Calu3 (cell line): ENCODE measurements at regions not wholly inside any gene's neighbourhood (a gene's known extent, or its start where the extent isn't known, plus 50 kb on each side); places are given as distances from the start of the nearest gene placed in this dataset.

Experiments used
- BruUV-seq: library from RNA; stranded (reverse); fragments of 400-500 nt; replicated peaks from 2 replicates; lab custom pipeline; 2021; lab: Mats Ljungman, UMichigan
- CTCF ChIA-PET: fragments of 300-600 bp; sonication (Branson Sonifier 250); formaldehyde crosslinking; loops from one replicate; lab custom pipeline; 2022; ENCODE audit warnings: antibody characterized with exemption; lab: Charles Lee
- DNase-seq: peaks from one replicate; pipeline ENCODE4 v3.0.0; 2022
- H3K27ac Mint-ChIP-seq: one replicate; pipeline ENCODE4 v1.8.0; 2022; ENCODE audit warnings: mixed read lengths; ENCODE audit not compliant: unreplicated experiment
- H3K27me3 Mint-ChIP-seq: one replicate; pipeline ENCODE4 v1.8.0; 2022; ENCODE audit warnings: mixed read lengths; ENCODE audit not compliant: unreplicated experiment
- H3K36me3 Mint-ChIP-seq: one replicate; pipeline ENCODE4 v1.8.0; 2022; ENCODE audit warnings: mild to moderate bottlenecking, moderate library complexity, mixed read lengths; ENCODE audit not compliant: insufficient read depth, unreplicated experiment
- H3K4me1 Mint-ChIP-seq: one replicate; pipeline ENCODE4 v1.8.0; 2022; ENCODE audit warnings: mild to moderate bottlenecking, low read depth, mixed read lengths; ENCODE audit not compliant: unreplicated experiment
- H3K4me3 Mint-ChIP-seq: one replicate; pipeline ENCODE4 v1.8.0; 2022; ENCODE audit warnings: mild to moderate bottlenecking, low read depth, moderate library complexity, mixed read lengths; ENCODE audit not compliant: unreplicated experiment
- H3K9me3 Mint-ChIP-seq: one replicate; pipeline ENCODE4 v1.8.0; 2022; ENCODE audit warnings: low read depth, mixed read lengths; ENCODE audit not compliant: unreplicated experiment
- intact Hi-C: fragments of 100-400 bp; cut with micrococcal nuclease; formaldehyde crosslinking; loops from one replicate; pipeline ENCODE4 v1.10.0; 2022; ENCODE audit not compliant: unreplicated experiment
- TF ChIP-seq, protein P1 (sequence below): fragments of 200-600 bp; IDR thresholded peaks from one replicate; pipeline ENCODE4 v1.8.0; 2022; ENCODE audit warnings: antibody characterized with exemption; ENCODE audit not compliant: unreplicated experiment

GRCh38 chr6:149263321-149263720, 54.2 kb upstream of the TAB2 start:
- Mint-ChIP-seq H3K27me3 (peaks cover 14% of the 10 kb centered on the region), H3K4me3 (no peak overlapping the region), H3K27ac (no peak overlapping the region), H3K9me3 (no peaks in the 10 kb centered on the region), H3K4me1 (no peaks in the 10 kb centered on the region), H3K36me3 (no peaks in the 10 kb centered on the region)
- TF ChIP-seq, protein P1, sequence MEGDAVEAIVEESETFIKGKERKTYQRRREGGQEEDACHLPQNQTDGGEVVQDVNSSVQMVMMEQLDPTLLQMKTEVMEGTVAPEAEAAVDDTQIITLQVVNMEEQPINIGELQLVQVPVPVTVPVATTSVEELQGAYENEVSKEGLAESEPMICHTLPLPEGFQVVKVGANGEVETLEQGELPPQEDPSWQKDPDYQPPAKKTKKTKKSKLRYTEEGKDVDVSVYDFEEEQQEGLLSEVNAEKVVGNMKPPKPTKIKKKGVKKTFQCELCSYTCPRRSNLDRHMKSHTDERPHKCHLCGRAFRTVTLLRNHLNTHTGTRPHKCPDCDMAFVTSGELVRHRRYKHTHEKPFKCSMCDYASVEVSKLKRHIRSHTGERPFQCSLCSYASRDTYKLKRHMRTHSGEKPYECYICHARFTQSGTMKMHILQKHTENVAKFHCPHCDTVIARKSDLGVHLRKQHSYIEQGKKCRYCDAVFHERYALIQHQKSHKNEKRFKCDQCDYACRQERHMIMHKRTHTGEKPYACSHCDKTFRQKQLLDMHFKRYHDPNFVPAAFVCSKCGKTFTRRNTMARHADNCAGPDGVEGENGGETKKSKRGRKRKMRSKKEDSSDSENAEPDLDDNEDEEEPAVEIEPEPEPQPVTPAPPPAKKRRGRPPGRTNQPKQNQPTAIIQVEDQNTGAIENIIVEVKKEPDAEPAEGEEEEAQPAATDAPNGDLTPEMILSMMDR: no peak
- DNase-seq: no peak
- intact Hi-C loops: no loop called here
- BruUV-seq: no TSS peak
- CTCF ChIA-PET: no interaction called here

DNA sequence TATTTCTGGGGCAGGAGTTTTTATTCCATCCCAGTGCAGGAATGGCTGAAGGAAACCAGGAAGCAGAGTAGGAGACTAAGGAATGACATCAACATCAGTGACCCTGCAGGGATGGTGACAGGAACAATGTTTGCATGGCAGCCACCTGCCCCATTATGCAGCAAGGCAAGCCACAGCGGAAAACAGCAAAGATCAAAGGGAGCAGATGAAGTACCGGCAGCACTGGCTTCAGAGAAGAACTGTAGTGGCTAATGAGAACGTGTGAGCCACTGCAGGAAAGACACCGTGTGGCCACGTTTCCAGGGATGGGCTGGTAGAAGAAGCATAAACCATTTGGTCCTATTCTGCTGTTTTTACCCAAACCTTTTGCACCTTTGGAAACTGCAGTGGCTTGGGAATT, 52.9 kb upstream of the TAB2 start:
- no peak overlapping the region for H3K27ac Mint-ChIP-seq
- intact Hi-C loops: no loop called here
- TF ChIP-seq, protein P1: no peak
- no peaks in the 10 kb centered on the region for H3K36me3 Mint-ChIP-seq
- H3K4me3 Mint-ChIP-seq: no peak overlapping the region
- no peaks in the 10 kb centered on the region for H3K9me3 Mint-ChIP-seq
- no peak for DNase-seq
- H3K4me1 Mint-ChIP-seq: no peaks in the 10 kb centered on the region
- CTCF ChIA-PET: no interaction called here
- peaks cover 14% of the 10 kb centered on the region for H3K27me3 Mint-ChIP-seq
- no TSS peak for BruUV-seq

DNA sequence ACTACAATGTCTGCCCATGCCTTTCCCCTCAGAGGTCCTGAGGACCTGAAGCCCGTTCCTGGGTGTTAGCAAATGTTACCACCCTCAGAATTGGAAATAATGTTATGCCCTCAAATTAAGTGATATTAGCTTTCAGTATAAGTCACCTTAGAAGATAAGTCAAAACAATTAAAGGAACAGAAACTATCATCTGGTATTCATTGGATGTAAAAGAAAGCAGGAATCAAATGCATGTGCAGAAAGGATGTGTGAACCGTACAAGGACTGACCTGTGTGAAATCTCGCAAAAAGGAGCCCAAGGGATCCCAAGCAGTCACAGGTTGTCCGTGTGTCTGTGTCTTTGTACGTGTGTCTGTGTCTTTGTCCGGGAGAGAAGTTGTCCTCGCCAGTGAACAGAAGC, 51.6 kb upstream of the TAB2 start:
- Mint-ChIP-seq H3K9me3 (no peaks in the 10 kb centered on the region), H3K36me3 (no peaks in the 10 kb centered on the region), H3K4me1 (no peaks in the 10 kb centered on the region), H3K4me3 (no peak overlapping the region), H3K27me3 (peaks cover 14% of the 10 kb centered on the region), H3K27ac (no peak overlapping the region)
- CTCF ChIA-PET: no interaction called here
- intact Hi-C loops: no loop called here
- BruUV-seq: no TSS peak
- DNase-seq: no peak
- TF ChIP-seq, protein P1: no peak

DNA sequence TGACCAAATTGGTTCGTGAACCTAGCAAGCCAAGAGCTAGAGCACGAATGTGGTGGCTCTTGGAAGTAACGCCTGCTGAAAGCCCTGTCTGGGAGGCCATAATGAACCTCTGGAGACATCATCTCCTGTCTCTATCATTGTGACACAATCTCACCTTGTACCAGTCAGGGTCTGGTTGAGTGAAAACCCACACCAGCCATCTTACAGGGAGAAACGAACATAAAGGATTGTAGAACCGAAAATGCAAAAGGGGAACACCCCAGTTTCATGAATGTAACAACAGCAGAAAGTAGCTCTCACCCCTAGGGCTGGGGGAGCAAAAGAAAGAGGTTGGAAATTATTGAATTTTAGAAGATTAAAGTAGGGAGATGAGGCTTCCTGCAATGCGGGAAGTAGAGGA, 50.9 kb upstream of the TAB2 start:
- CTCF ChIA-PET: no interaction called here
- BruUV-seq: no TSS peak
- DNase-seq: no peak
- H3K4me1 Mint-ChIP-seq: no peaks in the 10 kb centered on the region
- intact Hi-C loops: no loop called here
- H3K9me3 Mint-ChIP-seq: no peaks in the 10 kb centered on the region
- peaks cover 14% of the 10 kb centered on the region for H3K27me3 Mint-ChIP-seq
- TF ChIP-seq, protein P1: no peak
- H3K27ac Mint-ChIP-seq: no peak overlapping the region
- no peaks in the 10 kb centered on the region for H3K36me3 Mint-ChIP-seq
- H3K4me3 Mint-ChIP-seq: no peak overlapping the region
